Fibroblast of lung (primary cell): ENCODE measurements at regions not wholly inside any gene's neighbourhood (a gene's known extent, or its start where the extent isn't known, plus 50 kb on each side); places are given as distances from the start of the nearest gene placed in this dataset.

Experiments
- CTCF ChIP-seq, 2 donors: IDR thresholded peaks in 1 of 2; conservative IDR thresholded peaks in 1 of 2; 1 replicate in 1 of 2; 2 replicates in 1 of 2; pipeline ENCODE4 v1.5.1; 2011 to 2012; ENCODE audit warnings: low read length in 2 of 2, control low read depth in 1 of 2, inconsistent platforms in 1 of 2, low read depth in 1 of 2, mild to moderate bottlenecking in 1 of 2
- EZH2 ChIP-seq: IDR thresholded peaks from 2 replicates; pipeline ENCODE4 v1.5.1; 2012; ENCODE audit warnings: low read length, control low read depth, mild to moderate bottlenecking; ENCODE audit errors: missing control alignments

- no peak for TF ChIP-seq EZH2
- TF ChIP-seq CTCF (conservative IDR thresholded peaks at IDR 0.05 in 1 of 2, IDR thresholded peaks at IDR 0.05 in 1 of 2; ENCODE audit: low read depth in 1 of 2, low read length in 2 of 2), result no peak
These were observed 574.2 kb downstream of the CCDC85A start for GRCh38 chr2:56757884-56758545.
